Stimulated activated CD8-positive, alpha-beta memory T cell treated with anti-CD3 and anti-CD28 coated beads, Interleukin-2, amount 100 ng/mL, for 1 hour (primary cell): ENCODE measurements at regions not wholly inside any gene's neighbourhood (a gene's known extent, or its start where the extent isn't known, plus 50 kb on each side); places are given as distances from the start of the nearest gene placed in this dataset.
A peak's percentile ranks its signal among the peaks of the same experiment; 100 is the strongest.
"Not testable (repeated sequence)": the region's sequence is repeated elsewhere in the genome, so short reads cannot be mapped to it uniquely, and the experiment has no call there.

ENCODE experiments used
- DNase-seq, 2 donors: peaks; one replicate each; pipeline ENCODE4 v3.0.0-alpha.2; 2020; ENCODE audit warnings: low read depth in 2 of 2

GRCh38 chr4:57182132-57182874, 72.1 kb upstream of the IGFBP7 start:
- DNase-seq, result no peak

GRCh38 chr4:57173136-57173535, 63.0 kb upstream of the IGFBP7 start:
- not testable (repeated sequence) for DNase-seq

- DNase-seq, result no peak
Observed at GRCh38 chr4:57172065-57172464, 61.9 kb upstream of the IGFBP7 start.

GRCh38 chr4:57168982-57169381, 58.8 kb upstream of the IGFBP7 start:
- DNase-seq, result no peak

- peak; percentile 32 to 51 for DNase-seq
Observed at GRCh38 chr4:57163530-57164459, 53.6 kb upstream of the IGFBP7 start.

- no peak for DNase-seq
Observed at GRCh38 chr4:57162499-57163019, 52.4 kb upstream of the IGFBP7 start.
